Right ventricle myocardium superior (tissue), 1 donor: ENCODE measurements at regions not wholly inside any gene's neighbourhood (a gene's known extent, or its start where the extent isn't known, plus 50 kb on each side); places are given as distances from the start of the nearest gene placed in this dataset.

ENCODE experiments used
- ATAC-seq: fragments of 200-7000 bp; cut with Tn5 transposase; one replicate; pipeline ENCODE4 v1.9.1; 2020; ENCODE audit warnings: mild to moderate bottlenecking; ENCODE audit not compliant: poor library complexity
- DNase-seq: peaks from one replicate; pipeline ENCODE4 v3.0.0-alpha.2; 2020
- intact Hi-C: fragments of 100-400 bp; cut with DNase I; formaldehyde crosslinking; loops from one replicate; pipeline ENCODE4 v1.11.2; 2022
- donor health status: DM: no; HTN: yes; CAD: no; lungs with severe emphysema.

GRCh38 chr5:166317425-166317824, 1974.0 kb upstream of the WWC1 start:
- intact Hi-C loops = no loop called here
- ATAC-seq = no peak
- no peak for DNase-seq

- ATAC-seq = no peak
- no peak for DNase-seq
Observed at GRCh38 chr5:166320920-166321480, 1970.4 kb upstream of the WWC1 start.

GRCh38 chr5:166324372-166324771, 1967.1 kb upstream of the WWC1 start:
- intact Hi-C loops = no loop called here
- DNase-seq = no peak
- ATAC-seq = no peak

More at GRCh38 chr5:166320920-166321480, 1970.4 kb upstream of the WWC1 start:
- intact Hi-C loops = no loop called here

GRCh38 chr5:166329149-166329800, 1962.2 kb upstream of the WWC1 start:
- DNase-seq (no peak), ATAC-seq (no peak)

GRCh38 chr5:166330036-166330435, 1961.4 kb upstream of the WWC1 start:
- DNase-seq (no peak), ATAC-seq (no peak)

More at GRCh38 chr5:166329149-166329800, 1962.2 kb upstream of the WWC1 start:
- intact Hi-C loops = no loop called here

DNA sequence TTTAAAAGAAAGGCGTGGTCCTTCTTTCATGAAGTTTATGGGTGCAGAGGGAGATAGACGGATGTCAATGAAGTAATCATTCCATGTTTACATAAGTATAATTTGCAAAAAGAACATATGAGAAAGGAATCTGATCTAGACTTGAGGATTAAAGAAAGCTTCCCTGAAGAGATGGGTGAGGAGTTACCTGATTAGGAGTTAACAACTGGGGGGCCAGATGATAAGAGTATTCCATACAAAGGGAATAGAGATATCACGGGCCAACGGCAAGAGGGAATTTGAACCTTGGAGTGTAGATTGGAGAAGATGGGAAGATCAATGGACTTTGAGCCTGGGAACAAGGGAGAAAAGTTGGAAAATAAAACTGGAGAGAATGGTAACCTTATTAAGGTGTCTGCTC, 1959.9 kb upstream of the WWC1 start:
- intact Hi-C loops = no loop called here
- DNase-seq = no peak
- no peak for ATAC-seq

More at GRCh38 chr5:166330036-166330435, 1961.4 kb upstream of the WWC1 start:
- intact Hi-C loops = no loop called here

DNA sequence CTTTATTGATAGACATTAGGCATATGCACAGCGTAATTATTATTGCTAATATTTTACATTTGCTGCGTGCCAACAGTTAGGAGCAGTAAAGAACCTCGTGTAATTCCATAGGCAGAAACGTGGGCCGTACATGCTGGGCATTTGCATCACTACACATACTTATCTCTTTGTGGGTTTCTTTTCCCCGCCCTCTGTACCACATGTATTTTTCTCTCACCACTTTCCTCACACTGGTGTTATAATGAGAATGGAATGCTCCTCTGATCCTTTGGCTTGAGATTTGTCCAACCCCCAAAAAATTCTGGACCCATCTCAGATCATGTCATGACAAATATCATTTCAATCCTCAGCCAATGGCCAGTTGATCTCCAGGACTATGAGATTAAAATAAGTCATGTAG, 1952.6 kb upstream of the WWC1 start:
- ATAC-seq (no peak), DNase-seq (no peak)
- intact Hi-C loops = no loop called here

DNA sequence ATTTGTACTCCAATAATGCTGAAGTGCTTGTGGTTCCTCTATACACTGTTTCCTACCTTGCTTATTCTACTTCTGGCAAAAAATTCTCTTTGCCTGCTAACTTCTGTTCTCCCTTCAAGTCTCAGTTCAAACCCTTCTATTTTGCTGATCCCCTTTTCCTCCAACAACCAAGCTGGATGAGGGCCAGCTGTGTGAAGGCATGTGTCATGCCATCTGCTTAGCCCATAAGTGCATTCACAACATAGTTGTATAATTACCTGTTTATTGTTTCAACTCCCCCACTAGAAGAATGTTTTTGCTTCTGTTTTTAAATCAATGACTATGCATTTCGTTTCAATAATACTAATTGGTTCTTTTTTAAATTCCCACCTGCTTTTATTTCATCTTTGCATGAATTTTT, 1951.4 kb upstream of the WWC1 start:
- ATAC-seq (no peak), DNase-seq (no peak)

DNA sequence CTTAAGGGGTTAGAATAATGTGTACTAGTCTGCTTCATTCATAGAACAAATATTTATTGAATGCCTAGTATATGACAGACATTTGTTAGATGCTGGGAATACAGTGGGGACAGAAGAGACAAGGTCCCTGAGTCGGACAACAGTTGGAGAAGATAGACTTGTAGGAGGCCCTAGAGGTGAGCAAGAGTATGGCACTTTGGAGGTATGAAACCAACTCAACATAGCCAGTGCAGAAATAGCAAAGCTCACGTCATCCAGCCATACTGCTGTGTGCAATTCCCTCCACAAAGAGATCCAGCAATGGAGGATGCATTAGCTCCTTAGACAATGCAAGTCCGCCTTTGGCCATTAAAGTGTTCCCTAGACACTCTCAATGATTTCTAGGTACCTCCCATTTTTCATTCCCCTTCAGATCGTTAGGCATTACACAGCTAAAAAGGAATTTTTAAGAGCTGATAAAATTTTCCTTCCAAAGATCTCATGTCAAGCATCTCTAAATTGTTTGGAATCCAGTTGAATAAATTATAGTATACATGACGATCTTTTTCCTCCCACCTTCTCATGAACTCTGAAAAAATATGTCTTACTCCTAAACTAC, 1949.6 kb upstream of the WWC1 start:
- intact Hi-C loops = no loop called here
- no peak for ATAC-seq
- DNase-seq = no peak

More for the DNA sequence above, 1951.4 kb upstream of the WWC1 start:
- intact Hi-C loops = no loop called here

GRCh38 chr5:166342402-166342801, 1949.0 kb upstream of the WWC1 start:
- DNase-seq (no peak), ATAC-seq (no peak)
- intact Hi-C loops = no loop called here

- DNase-seq (no peak), ATAC-seq (no peak)
- intact Hi-C loops = no loop called here
Observed at GRCh38 chr5:166346726-166347374, 1944.6 kb upstream of the WWC1 start.

DNA sequence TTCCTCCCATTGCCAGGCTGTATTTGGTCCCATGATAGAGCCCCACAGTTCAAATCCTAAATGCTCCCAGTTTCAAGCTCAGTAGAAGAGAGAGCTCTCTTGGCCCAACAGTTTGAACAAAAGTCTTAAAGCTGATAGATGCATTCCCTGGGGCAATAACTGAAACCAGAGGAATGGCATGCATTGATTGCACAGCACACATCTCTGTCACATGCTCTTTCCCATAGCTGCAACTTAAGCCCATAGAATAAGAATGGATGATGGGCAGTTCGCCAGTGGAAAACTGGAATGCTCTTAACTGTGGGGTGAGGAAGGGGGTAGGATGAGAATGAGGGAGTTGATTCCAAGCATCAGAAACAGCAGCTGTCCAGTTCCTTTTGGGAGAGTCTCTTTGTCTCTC, 1942.4 kb upstream of the WWC1 start:
- intact Hi-C loops = no loop called here
- ATAC-seq (no peak), DNase-seq (no peak)

GRCh38 chr5:166353580-166353979, 1937.9 kb upstream of the WWC1 start:
- intact Hi-C loops = no loop called here
- ATAC-seq (no peak), DNase-seq (no peak)

DNA sequence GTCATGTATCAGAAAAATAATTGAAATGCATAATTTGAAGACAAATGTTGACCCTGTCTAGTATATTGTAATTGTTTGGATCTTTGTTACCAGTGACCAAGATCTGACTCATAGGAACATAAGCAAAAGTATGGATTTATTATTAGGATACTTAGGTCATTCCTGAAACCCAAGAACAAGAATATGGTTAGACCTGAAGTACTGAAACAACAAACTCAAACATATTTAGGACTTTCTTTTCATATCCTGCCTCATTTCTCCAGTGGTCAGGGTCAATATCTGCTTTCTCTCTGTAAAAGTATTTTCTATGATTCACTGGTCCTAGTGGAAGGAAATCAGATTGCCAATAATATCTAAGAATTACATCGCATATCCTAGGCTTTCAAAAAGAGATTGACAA, 1937.1 kb upstream of the WWC1 start:
- DNase-seq (no peak), ATAC-seq (no peak)
- intact Hi-C loops = no loop called here

DNA sequence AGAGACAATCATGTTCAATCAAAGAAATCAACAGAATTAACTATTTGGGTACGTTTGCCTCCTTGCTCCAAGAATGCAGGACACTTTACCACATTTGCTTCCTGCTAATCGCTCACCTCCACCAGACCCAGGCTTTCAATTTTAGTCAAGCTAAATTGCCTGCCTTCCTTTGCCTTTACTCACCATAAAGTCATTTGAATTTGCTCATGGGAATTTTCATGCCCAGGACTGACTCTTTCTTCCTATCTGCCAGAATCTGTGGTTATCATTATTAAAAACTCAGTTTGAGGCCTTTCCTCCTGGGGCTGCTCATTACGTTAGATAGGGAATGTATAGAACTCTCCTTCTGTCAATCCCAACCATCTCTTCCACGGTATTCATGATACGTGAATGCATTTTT, 1935.3 kb upstream of the WWC1 start:
- intact Hi-C loops = no loop called here
- DNase-seq (no peak), ATAC-seq (no peak)

DNA sequence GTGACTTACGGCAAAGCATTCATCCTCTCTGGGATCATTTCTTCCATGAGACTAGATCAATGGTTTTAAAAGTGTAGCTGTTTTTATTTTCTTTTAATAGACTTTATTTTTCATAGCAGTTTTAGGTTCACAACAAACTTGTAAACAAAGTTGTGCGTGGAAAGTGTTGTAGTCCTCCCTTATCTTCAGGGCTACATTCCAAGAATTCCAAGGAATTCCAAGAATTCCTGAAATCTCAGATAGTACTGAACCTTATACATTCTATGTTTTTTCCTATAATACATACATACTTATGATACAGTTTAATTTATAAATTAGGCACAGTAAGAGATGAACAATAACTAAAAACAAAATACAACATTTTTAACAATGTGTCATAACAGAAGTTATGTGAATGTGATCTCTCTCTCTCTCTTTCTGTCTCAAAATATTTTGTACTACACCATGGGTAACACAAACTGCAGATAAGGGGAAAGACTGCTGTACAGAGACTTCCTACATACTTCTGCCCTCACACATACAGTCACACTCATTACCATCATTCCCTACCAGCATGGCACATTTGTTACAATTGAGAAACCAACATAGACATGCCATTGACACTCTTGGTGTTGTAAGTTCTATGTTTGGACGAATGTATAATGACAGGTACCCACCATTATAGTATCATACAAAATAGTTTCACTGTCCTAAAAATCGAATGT, 1933.2 kb upstream of the WWC1 start:
- intact Hi-C loops = no loop called here
- DNase-seq (no peak), ATAC-seq (no peak)

DNA sequence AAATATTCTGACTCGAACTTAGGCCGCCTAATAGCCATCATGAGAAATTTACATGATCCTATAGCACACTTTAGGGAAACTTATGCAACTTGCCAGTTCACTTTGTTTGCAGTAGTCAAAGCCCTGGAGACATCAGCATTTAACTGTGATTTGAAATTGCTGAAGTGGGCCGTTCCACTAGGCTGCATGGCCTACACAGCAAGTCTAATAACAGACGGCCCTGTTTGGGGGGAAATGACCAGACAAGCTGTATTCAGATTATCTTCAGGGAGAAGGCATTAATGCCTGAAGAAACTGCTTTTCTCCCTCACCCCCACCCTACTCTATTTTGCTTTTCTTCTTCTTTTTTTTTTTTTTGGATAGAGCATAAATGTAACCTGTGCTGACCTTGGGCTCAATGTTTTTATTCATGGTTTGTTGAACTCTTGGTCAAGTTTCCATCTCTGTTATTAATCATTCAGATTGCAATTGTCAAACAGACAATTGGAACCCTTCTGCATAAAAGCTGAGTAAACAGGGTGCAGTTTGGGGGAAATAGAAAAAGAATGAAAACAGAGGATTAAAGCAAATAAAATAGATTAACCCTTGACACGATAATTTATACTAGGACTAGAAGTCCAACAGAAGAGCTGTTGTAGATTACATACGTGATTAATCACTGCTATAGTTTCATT, 1928.2 kb upstream of the WWC1 start:
- ATAC-seq (no peak), DNase-seq (no peak)
- intact Hi-C loops = no loop called here

DNA sequence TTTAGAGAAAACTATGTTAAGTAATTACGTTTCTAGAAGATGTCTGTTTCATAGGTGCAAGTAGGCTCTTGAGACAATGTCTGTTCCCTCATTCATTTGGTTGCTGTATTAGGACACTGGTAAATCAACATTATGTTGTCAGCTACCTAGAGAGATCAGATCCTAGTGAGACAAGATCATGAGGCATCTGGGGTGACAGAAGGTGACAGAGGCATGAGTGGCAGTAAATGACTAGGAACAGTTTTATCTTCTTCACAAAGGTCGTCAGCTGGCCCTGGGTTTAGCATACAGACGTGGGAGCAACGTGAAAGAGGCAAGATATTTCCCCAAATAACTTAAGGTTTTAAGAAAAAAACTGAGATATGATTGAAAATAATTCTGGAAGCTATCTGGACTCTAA, 1926.3 kb upstream of the WWC1 start:
- DNase-seq (no peak), ATAC-seq (no peak)
- intact Hi-C loops = no loop called here

- intact Hi-C loops = no loop called here
- no peak for DNase-seq
- no peak for ATAC-seq
Observed at GRCh38 chr5:166367391-166367790, 1924.1 kb upstream of the WWC1 start.
